K562 (cell line): ENCODE measurements at regions not wholly inside any gene's neighbourhood (a gene's known extent, or its start where the extent isn't known, plus 50 kb on each side); places are given as distances from the start of the nearest gene placed in this dataset.

Experiments used
- ATAC-seq: fragments of 200-7000 bp; cut with Tn5 transposase; 3 replicates; pipeline ENCODE4 v1.9.1; 2020; ENCODE audit warnings: moderate library complexity
- BruUV-seq: library from RNA; stranded (reverse); fragments of 400-500 nt; replicated peaks from 2 replicates; lab custom pipeline; 2021; lab: Mats Ljungman, UMichigan
- CTCF ChIA-PET: fragments of 300-600 bp; formaldehyde crosslinking; extraction: SDS; loops from one replicate; lab custom pipeline; 2021; ENCODE audit warnings: low intra/inter-chr PET ratio; lab: Yijun Ruan, JAX
- POLR2A ChIA-PET: fragments of 300-600, 350-650 bp; sonication (Branson Sonifier 250); formaldehyde crosslinking; extraction: SDS; loops from one replicate; lab custom pipeline; 2021; ENCODE audit warnings: antibody characterized with exemption, inconsistent platforms; lab: Yijun Ruan, JAX
- DNase-seq, 4 experiments: peaks; one replicate each; pipeline versions ENCODE4 v3.0.0 to v3.0.0-alpha.2; 2011 to 2018; ENCODE audit warnings: low spot score in 3 of 4, mixed read lengths in 3 of 4; ENCODE audit errors: extremely low read depth in 1 of 4
- FAIRE-seq: peaks from 2 replicates; lab custom pipeline; 2011; peaks lifted over from hg19 to GRCh38; lab: Jason Lieb, UNC
- H2AFZ ChIP-seq: 2 replicates; pipeline ENCODE4 v1.6.0; 2011; ENCODE audit warnings: low read depth, low read length, control low read depth, inconsistent platforms
- H3K27ac ChIP-seq: fragments of 200-600 bp; 3 replicates; pipeline ENCODE4 v1.8.0; 2011; ENCODE audit warnings: low read depth, mild to moderate bottlenecking, control low read depth, inconsistent platforms, low read length, moderate library complexity, mixed read lengths; ENCODE audit errors: extremely low read depth
- H3K27me3 ChIP-seq, 2 experiments: fragments of 300-600 bp in 1 of 2; 2 replicates in 1 of 2; 3 replicates in 1 of 2; pipeline versions ENCODE4 v1.6.0 to v1.8.0; 2011; ENCODE audit warnings: inconsistent platforms in 2 of 2, low read length in 2 of 2, mild to moderate bottlenecking in 1 of 2, mixed read lengths in 1 of 2, moderate library complexity in 1 of 2; ENCODE audit not compliant: control insufficient read depth in 2 of 2, insufficient read depth in 2 of 2
- H3K36me3 ChIP-seq: fragments of 300-600 bp; 3 replicates; pipeline ENCODE4 v1.8.0; 2011; ENCODE audit warnings: mild to moderate bottlenecking, low read length, inconsistent platforms; ENCODE audit not compliant: control insufficient read depth, insufficient read depth
- H3K4me1 ChIP-seq, 2 experiments: fragments of 200-600 bp in 1 of 2; replicated peaks in 1 of 2; 2 replicates in 1 of 2; 3 replicates in 1 of 2; pipeline versions ENCODE4 v1.5.1 to v1.8.0; 2011; ENCODE audit warnings: inconsistent platforms in 2 of 2, low read length in 2 of 2, mild to moderate bottlenecking in 1 of 2, mixed read lengths in 1 of 2, moderate library complexity in 1 of 2; ENCODE audit not compliant: control insufficient read depth in 2 of 2, insufficient read depth in 2 of 2
- H3K4me2 ChIP-seq: 2 replicates; pipeline ENCODE4 v1.6.1; 2011; ENCODE audit warnings: low read length, control low read depth, inconsistent platforms, mixed read lengths; ENCODE audit not compliant: insufficient read depth
- H3K4me3 ChIP-seq: fragments of 200-600 bp; sonication (generic), shearing (Covaris generic); 2 replicates; pipeline ENCODE4 v1.5.1; 2016; ENCODE audit warnings: control low read depth, inconsistent platforms
- H3K79me2 ChIP-seq: fragments of 200-600 bp; 3 replicates; pipeline ENCODE4 v1.8.0; 2011; ENCODE audit warnings: low read length, inconsistent platforms; ENCODE audit not compliant: control insufficient read depth, insufficient read depth
- H3K9ac ChIP-seq, 2 experiments: 2 replicates each; pipeline versions ENCODE4 v1.6.0 to v1.6.1; 2011; ENCODE audit warnings: low read depth in 2 of 2, low read length in 2 of 2, control low read depth in 1 of 2, inconsistent platforms in 1 of 2, mild to moderate bottlenecking in 1 of 2, mixed read lengths in 1 of 2; ENCODE audit not compliant: insufficient read depth in 1 of 2
- H3K9me1 ChIP-seq: one replicate; pipeline ENCODE4 v1.6.0; 2011; ENCODE audit warnings: inconsistent platforms, mild to moderate bottlenecking, low read length, moderate library complexity; ENCODE audit not compliant: control insufficient read depth, insufficient read depth
- H3K9me3 ChIP-seq: replicated peaks from 2 replicates; pipeline ENCODE4 v1.5.1; 2011; ENCODE audit warnings: low read depth, low read length, inconsistent platforms; ENCODE audit not compliant: control insufficient read depth, insufficient read depth
- H4K20me1 ChIP-seq: replicated peaks from 2 replicates; pipeline ENCODE4 v1.6.1; 2011; ENCODE audit warnings: low read length, inconsistent platforms, mixed read lengths; ENCODE audit not compliant: control insufficient read depth, insufficient read depth
- EGR1 ChIP-seq: fragments of 450-650 bp; conservative IDR thresholded peaks from 2 replicates; pipeline ENCODE4 v1.6.1; 2017; ENCODE audit warnings: mild to moderate bottlenecking
- EHMT2 ChIP-seq: fragments of 450-650 bp; IDR thresholded peaks from 2 replicates; pipeline ENCODE4 v1.6.1; 2018; ENCODE audit warnings: antibody characterized with exemption
- ELK3 ChIP-seq: fragments of 450-650 bp; formaldehyde crosslinking; IDR thresholded peaks from 2 replicates; pipeline ENCODE4 v1.4.0; 2020; ENCODE audit warnings: mild to moderate bottlenecking
- HDAC8 ChIP-seq: fragments of 450-650 bp; IDR thresholded peaks from 2 replicates; pipeline ENCODE4 v1.6.1; 2016; ENCODE audit warnings: mild to moderate bottlenecking, missing genetic modification characterization, moderate library complexity, missing compliant biosample characterization
- KDM1A ChIP-seq, 2 experiments: fragments of 450-650 bp; IDR thresholded peaks; 2 replicates each; pipeline ENCODE4 v1.6.1; 2016; ENCODE audit warnings: mild to moderate bottlenecking in 2 of 2
- PML ChIP-seq: IDR thresholded peaks from 2 replicates; pipeline ENCODE4 v1.6.1; 2012; ENCODE audit warnings: low read length, inconsistent platforms
- TCF7 ChIP-seq: sonication (generic); IDR thresholded peaks from 2 replicates; pipeline ENCODE4 v1.6.1; 2016; ENCODE audit warnings: antibody characterized with exemption, borderline replicate concordance
- TOE1 ChIP-seq, 2 experiments: fragments of 450-650 bp in 1 of 2; sonication (generic) in 1 of 2; formaldehyde crosslinking in 1 of 2; IDR thresholded peaks; 2 replicates each; pipeline versions ENCODE4 v1.7.1 to v1.8.0; 2016 to 2022; ENCODE audit warnings: borderline replicate concordance in 2 of 2, mild to moderate bottlenecking in 2 of 2, antibody characterized with exemption in 1 of 2, inconsistent platforms in 1 of 2, low read depth in 1 of 2, missing genetic modification reagents in 1 of 2, moderate library complexity in 1 of 2
- ZNF75A ChIP-seq: fragments of 450-650 bp; formaldehyde crosslinking; IDR thresholded peaks from 2 replicates; pipeline ENCODE4 v1.4.0; 2020; ENCODE audit warnings: mild to moderate bottlenecking
- WGBS: fragments of 100-300 bp; shearing (Covaris generic); methylation state at CpG from one replicate; pipeline ENCODE4 v1.1.6; 2016; ENCODE audit warnings: low coverage, mixed read lengths; ENCODE audit not compliant: insufficient coverage; ENCODE audit errors: missing lambda C conversion rate; 5-methylcytosine and 5-hydroxymethylcytosine counted together
- in situ Hi-C: fragments of 300-500 bp; cut with MboI; formaldehyde crosslinking; loops from 4 replicates; pipeline ENCODE4 v1.15.0; 2018; ENCODE audit warnings: inconsistent platforms, mixed read lengths
- intact Hi-C: fragments of 100-400 bp; cut with micrococcal nuclease; formaldehyde crosslinking; loops from 2 replicates; pipeline ENCODE4 v1.14.2; 2022
- TF ChIP-seq, protein P1 (sequence below): fragments of 450-650 bp; conservative IDR thresholded peaks from 2 replicates; pipeline ENCODE4 v1.6.1; 2016; ENCODE audit warnings: missing genetic modification characterization, low read depth, mild to moderate bottlenecking, control low read depth, missing compliant biosample characterization

DNA sequence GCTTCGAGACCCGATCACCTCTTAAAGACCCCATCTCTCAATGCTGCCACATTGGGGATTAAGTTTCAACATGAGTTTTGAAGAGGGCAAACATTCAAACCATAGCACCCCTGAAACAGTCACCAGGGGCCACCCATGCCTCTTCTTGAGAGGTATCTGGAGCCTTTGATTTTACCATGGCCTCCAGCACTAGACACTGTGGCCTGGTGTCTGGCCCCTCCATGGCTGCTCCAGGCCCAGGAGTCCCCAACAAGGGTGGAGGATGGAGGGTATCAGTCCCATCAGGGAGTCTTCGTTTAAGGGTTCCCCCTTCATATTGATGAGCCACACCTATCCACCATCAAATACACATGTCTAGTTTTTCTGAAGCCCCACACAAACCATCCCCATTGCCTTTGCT is 66.5 kb upstream of the CDH5 start:
- POLR2A ChIA-PET, result no interaction called here
- H3K36me3 ChIP-seq, result no peaks in the 10 kb centered on the region
- no peak overlapping the region for H3K4me2 ChIP-seq
- H3K4me3 ChIP-seq, result no peak overlapping the region
- no peak for FAIRE-seq
- H3K4me1 ChIP-seq, result no peaks in the 10 kb centered on the region
- no peak overlapping the region for H2AFZ ChIP-seq
- ATAC-seq, result no peak
- no peak overlapping the region for H3K9ac ChIP-seq
- intact Hi-C loops (no loop called here), in situ Hi-C loops (no loop called here)
- no peaks in the 10 kb centered on the region for H3K9me1 ChIP-seq
- WGBS, result 0% methylated on average over 3 of the region's 3 CpGs
- no peak overlapping the region for H3K27ac ChIP-seq
- CTCF ChIA-PET, result no interaction called here
- no peaks in the 10 kb centered on the region for H3K79me2 ChIP-seq
- no TSS peak for BruUV-seq
- H3K9me3 ChIP-seq, result no peaks in the 10 kb centered on the region
- no peak for TF ChIP-seq ELK3 (CRISPR knock-in tag)
- TF ChIP-seq, protein P1, sequence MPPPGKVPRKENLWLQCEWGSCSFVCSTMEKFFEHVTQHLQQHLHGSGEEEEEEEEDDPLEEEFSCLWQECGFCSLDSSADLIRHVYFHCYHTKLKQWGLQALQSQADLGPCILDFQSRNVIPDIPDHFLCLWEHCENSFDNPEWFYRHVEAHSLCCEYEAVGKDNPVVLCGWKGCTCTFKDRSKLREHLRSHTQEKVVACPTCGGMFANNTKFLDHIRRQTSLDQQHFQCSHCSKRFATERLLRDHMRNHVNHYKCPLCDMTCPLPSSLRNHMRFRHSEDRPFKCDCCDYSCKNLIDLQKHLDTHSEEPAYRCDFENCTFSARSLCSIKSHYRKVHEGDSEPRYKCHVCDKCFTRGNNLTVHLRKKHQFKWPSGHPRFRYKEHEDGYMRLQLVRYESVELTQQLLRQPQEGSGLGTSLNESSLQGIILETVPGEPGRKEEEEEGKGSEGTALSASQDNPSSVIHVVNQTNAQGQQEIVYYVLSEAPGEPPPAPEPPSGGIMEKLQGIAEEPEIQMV, result no peak
- TF ChIP-seq KDM1A (IDR thresholded peaks at IDR 0.05), result no peak
- no peak for TF ChIP-seq HDAC8 (tag)
- TF ChIP-seq TCF7, result no peak
- TF ChIP-seq PML, result no peak
- no peak for TF ChIP-seq TOE1 (IDR thresholded peaks at IDR 0.05; ENCODE audit: borderline replicate concordance)
- TF ChIP-seq TOE1 (CRISPR knock-in tag; IDR thresholded peaks at IDR 0.05; ENCODE audit: borderline replicate concordance, low read depth), result no peak
- no peak for TF ChIP-seq EGR1
- TF ChIP-seq ZNF75A, result no peak
- TF ChIP-seq EHMT2, result no peak
- no peaks in the 10 kb centered on the region; a peak in 1 of 5 replicates for H3K27me3 ChIP-seq
- DNase-seq, result no peak
- no peaks in the 10 kb centered on the region for H4K20me1 ChIP-seq
